ENCODE measurements at regions not wholly inside any gene's neighbourhood (a gene's known extent, or its start where the extent isn't known, plus 50 kb on each side); places are given as distances from the start of the nearest gene placed in this dataset.
A peak's percentile ranks its signal among the peaks of the same experiment; 100 is the strongest.
"Not testable (repeated sequence)": the region's sequence is repeated elsewhere in the genome, so short reads cannot be mapped to it uniquely, and the experiment has no call there.

DNA sequence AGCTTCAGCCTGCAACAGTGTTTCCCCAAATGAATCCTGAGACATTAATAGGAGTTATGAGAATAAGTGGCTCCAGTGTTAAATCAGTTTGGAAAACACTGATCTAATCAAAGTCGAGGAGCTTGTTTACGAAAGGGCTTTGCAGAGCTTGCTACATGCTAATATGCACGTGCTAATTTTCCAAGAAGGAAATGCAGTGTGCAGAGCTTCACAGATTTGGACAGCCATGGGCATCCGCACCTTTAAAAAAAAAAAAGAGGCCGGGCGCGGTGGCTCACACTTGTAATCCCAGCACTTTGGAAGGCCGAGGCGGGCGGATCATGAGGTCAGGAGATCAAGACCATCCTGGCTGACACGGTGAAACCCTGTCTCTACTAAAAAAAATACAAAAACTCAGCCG is 79.7 kb upstream of the LMO2 start:
- H3K9ac ChIP-seq (replicated peaks; ENCODE audit: extremely low read depth, insufficient read depth, low read length); H3K4me2 ChIP-seq (ENCODE audit: insufficient read depth, low read length); H3K4me1 ChIP-seq (ENCODE audit: control insufficient read depth, extremely low read depth, insufficient read depth, low read length); DNase-seq (ENCODE audit: low read depth, low spot score); H3K79me2 ChIP-seq (ENCODE audit: control insufficient read depth, insufficient read depth, low read length); H3K27me3 ChIP-seq (ENCODE audit: control insufficient read depth in 2 of 2, insufficient read depth in 2 of 2, low read length in 2 of 2); H3K9me1 ChIP-seq (replicated peaks; ENCODE audit: control insufficient read depth, extremely low read depth, insufficient read depth, low read length); BruUV-seq (replicated peaks); H3K36me3 ChIP-seq (ENCODE audit: control insufficient read depth in 2 of 2, extremely low read depth in 1 of 2, insufficient read depth in 2 of 2, low read length in 2 of 2); dilution Hi-C loops (cut with MboI; ENCODE audit: extremely low pct_ligation_motif_present, low sequenced_read_pairs); FAIRE-seq; H3K27ac ChIP-seq (ENCODE audit: insufficient read depth, low read depth, low read length); H3K9me3 ChIP-seq (replicated peaks; ENCODE audit: control insufficient read depth, insufficient read depth, low read length); H3K4me3 ChIP-seq (replicated peaks in 1 of 3; ENCODE audit: insufficient read depth in 1 of 3, low read depth in 1 of 3, low read length in 3 of 3); POLR2A ChIA-PET; H2AFZ ChIP-seq (ENCODE audit: low read depth, low read length); H4K20me1 ChIP-seq (replicated peaks; ENCODE audit: control insufficient read depth, extremely low read depth, insufficient read depth, low read length): not testable (repeated sequence)
- CTCF ChIA-PET = interaction anchor here (0.6 to 3.6 kb wide), 28 partner anchors 9 to 164 kb away, joined by 3 to 67 read pairs (median 5); no protein-coding TSS in a partner anchor
- intact Hi-C loops (cut with micrococcal nuclease) = loop anchor here (1.0 to 2.0 kb wide), 6 partner anchors 17 to 163 kb away; no protein-coding TSS in a partner anchor

DNA sequence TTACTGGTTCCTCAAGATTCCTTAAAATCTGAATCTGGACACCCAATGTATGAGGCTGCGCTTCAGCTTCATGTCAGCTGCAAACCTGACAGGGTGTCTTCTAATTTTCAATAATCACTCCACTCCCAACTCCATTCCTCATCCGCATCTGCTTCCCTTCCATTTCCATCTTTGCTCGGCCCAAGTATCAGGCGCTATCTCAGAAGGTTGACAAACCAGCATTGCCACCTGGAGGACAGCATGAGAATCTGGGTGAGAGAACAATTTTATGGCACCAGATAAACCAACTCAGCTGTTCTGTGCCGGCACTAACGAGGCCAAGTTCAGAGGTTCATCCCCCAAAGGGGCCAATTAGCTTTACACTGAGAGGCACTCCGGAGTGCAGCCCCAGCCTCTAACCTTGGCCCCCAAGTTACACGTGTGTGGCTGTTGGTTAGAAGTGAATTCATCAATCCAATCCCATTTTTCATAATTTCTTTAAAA is 79.1 kb upstream of the LMO2 start:
- no peak overlapping the region for H3K9ac ChIP-seq (replicated peaks; ENCODE audit: extremely low read depth, insufficient read depth, low read length)
- H4K20me1 ChIP-seq (replicated peaks; ENCODE audit: control insufficient read depth, extremely low read depth, insufficient read depth, low read length) = no peaks in the 10 kb centered on the region
- H3K4me1 ChIP-seq (ENCODE audit: control insufficient read depth, extremely low read depth, insufficient read depth, low read length) = no peaks in the 10 kb centered on the region
- no peaks in the 10 kb centered on the region for H3K9me1 ChIP-seq (replicated peaks; ENCODE audit: control insufficient read depth, extremely low read depth, insufficient read depth, low read length)
- BruUV-seq (replicated peaks) = no TSS peak
- DNase-seq (ENCODE audit: low read depth, low spot score) (peak; percentile 72), FAIRE-seq (peak; percentile 89)
- H2AFZ ChIP-seq (ENCODE audit: low read depth, low read length) = peak overlapping the region; percentile 4
- ChIA-PET POLR2A (no interaction called here), CTCF (interaction anchor here (0.6 to 3.6 kb wide), 29 partner anchors 10 to 164 kb away, joined by 3 to 67 read pairs (median 5); no protein-coding TSS in a partner anchor)
- H3K9me3 ChIP-seq (replicated peaks; ENCODE audit: control insufficient read depth, insufficient read depth, low read length) = no peaks in the 10 kb centered on the region
- no peaks in the 10 kb centered on the region for H3K36me3 ChIP-seq (ENCODE audit: control insufficient read depth in 2 of 2, extremely low read depth in 1 of 2, insufficient read depth in 2 of 2, low read length in 2 of 2)
- H3K4me3 ChIP-seq (replicated peaks in 1 of 3; ENCODE audit: insufficient read depth in 1 of 3, low read depth in 1 of 3, low read length in 3 of 3) = no peak overlapping the region
- no peak overlapping the region for H3K4me2 ChIP-seq (ENCODE audit: insufficient read depth, low read length)
- H3K27me3 ChIP-seq (ENCODE audit: control insufficient read depth in 2 of 2, insufficient read depth in 2 of 2, low read length in 2 of 2) = peaks cover 0 to 4% of the 10 kb centered on the region in 2 experiments
- H3K79me2 ChIP-seq (ENCODE audit: control insufficient read depth, insufficient read depth, low read length) = no peaks in the 10 kb centered on the region
- intact Hi-C loops (cut with micrococcal nuclease) (loop anchor here (1.0 to 2.0 kb wide), 6 partner anchors 17 to 163 kb away; no protein-coding TSS in a partner anchor), dilution Hi-C loops (cut with MboI; ENCODE audit: extremely low pct_ligation_motif_present, low sequenced_read_pairs) (no loop called here)
- TF ChIP-seq POLR2AphosphoS5 (IDR thresholded peaks at IDR 0.05; ENCODE audit: insufficient read depth, low read depth, low read length) = no peak
- TF ChIP-seq, protein P1, sequence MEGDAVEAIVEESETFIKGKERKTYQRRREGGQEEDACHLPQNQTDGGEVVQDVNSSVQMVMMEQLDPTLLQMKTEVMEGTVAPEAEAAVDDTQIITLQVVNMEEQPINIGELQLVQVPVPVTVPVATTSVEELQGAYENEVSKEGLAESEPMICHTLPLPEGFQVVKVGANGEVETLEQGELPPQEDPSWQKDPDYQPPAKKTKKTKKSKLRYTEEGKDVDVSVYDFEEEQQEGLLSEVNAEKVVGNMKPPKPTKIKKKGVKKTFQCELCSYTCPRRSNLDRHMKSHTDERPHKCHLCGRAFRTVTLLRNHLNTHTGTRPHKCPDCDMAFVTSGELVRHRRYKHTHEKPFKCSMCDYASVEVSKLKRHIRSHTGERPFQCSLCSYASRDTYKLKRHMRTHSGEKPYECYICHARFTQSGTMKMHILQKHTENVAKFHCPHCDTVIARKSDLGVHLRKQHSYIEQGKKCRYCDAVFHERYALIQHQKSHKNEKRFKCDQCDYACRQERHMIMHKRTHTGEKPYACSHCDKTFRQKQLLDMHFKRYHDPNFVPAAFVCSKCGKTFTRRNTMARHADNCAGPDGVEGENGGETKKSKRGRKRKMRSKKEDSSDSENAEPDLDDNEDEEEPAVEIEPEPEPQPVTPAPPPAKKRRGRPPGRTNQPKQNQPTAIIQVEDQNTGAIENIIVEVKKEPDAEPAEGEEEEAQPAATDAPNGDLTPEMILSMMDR (IDR thresholded peaks at IDR 0.05; ENCODE audit: extremely low read depth in 1 of 2, insufficient read depth in 1 of 2, low read depth in 1 of 2, low read length in 2 of 2) = peak; percentile 70 to 74
- no peak overlapping the region for H3K27ac ChIP-seq (ENCODE audit: insufficient read depth, low read depth, low read length)
